Suppressor macrophage treated with lipopolysaccharide for 4 hours (primary cell): ENCODE measurements at regions not wholly inside any gene's neighbourhood (a gene's known extent, or its start where the extent isn't known, plus 50 kb on each side); places are given as distances from the start of the nearest gene placed in this dataset.
A peak's percentile ranks its signal among the peaks of the same experiment; 100 is the strongest.

Experiments used
- DNase-seq: peaks from one replicate; pipeline ENCODE4 v3.0.0-alpha.2; 2020

GRCh38 chr2:196318517-196319377 is 147.4 kb upstream of the STK17B start:
- DNase-seq, result no peak

- no peak for DNase-seq
Observed at GRCh38 chr2:196322973-196323810, 151.8 kb upstream of the STK17B start.

- DNase-seq, result no peak
Observed at GRCh38 chr2:196324211-196324610, 152.8 kb upstream of the STK17B start.

- no peak for DNase-seq
Observed at GRCh38 chr2:196328088-196328680, 156.8 kb upstream of the STK17B start.

- DNase-seq, result no peak
Observed at GRCh38 chr2:196329959-196330358, 158.6 kb upstream of the STK17B start.

GRCh38 chr2:196330645-196331044 is 159.3 kb upstream of the STK17B start:
- no peak for DNase-seq

- no peak for DNase-seq
Observed at GRCh38 chr2:196331143-196331542, 159.8 kb upstream of the STK17B start.

- DNase-seq, result peak; percentile 16
Observed at GRCh38 chr2:196331851-196332250, 160.5 kb upstream of the STK17B start.

GRCh38 chr2:196333397-196333796 is 162.0 kb upstream of the STK17B start:
- no peak for DNase-seq

- no peak for DNase-seq
Observed at GRCh38 chr2:196334710-196335109, 163.3 kb upstream of the STK17B start.

GRCh38 chr2:196335221-196335634 is 163.8 kb upstream of the STK17B start:
- no peak for DNase-seq

GRCh38 chr2:196336207-196336606 is 164.8 kb upstream of the STK17B start:
- DNase-seq, result no peak

GRCh38 chr2:196336715-196337114 is 165.3 kb upstream of the STK17B start:
- peak; percentile 33 for DNase-seq

- DNase-seq, result peak; percentile 52
Observed at GRCh38 chr2:196337208-196337953, 166.0 kb upstream of the STK17B start.

GRCh38 chr2:196338440-196338839 is 167.1 kb upstream of the STK17B start:
- DNase-seq, result no peak

- no peak for DNase-seq
Observed at GRCh38 chr2:196341277-196341841, 170.0 kb upstream of the STK17B start.

- no peak for DNase-seq
Observed at GRCh38 chr2:196344397-196344796, 173.0 kb upstream of the STK17B start.

GRCh38 chr2:196353717-196354116 is 182.3 kb upstream of the STK17B start:
- DNase-seq, result no peak

- DNase-seq, result no peak
Observed at GRCh38 chr2:196354186-196354585, 182.8 kb upstream of the STK17B start.

- peak; percentile 4 for DNase-seq
Observed at GRCh38 chr2:196356332-196356731, 185.0 kb upstream of the STK17B start.

- no peak for DNase-seq
Observed at GRCh38 chr2:196360650-196361049, 189.3 kb upstream of the STK17B start.

- DNase-seq, result no peak
Observed at GRCh38 chr2:196361606-196362326, 190.4 kb upstream of the STK17B start.
